Right cardiac atrium (tissue), 5 donors: ENCODE measurements at regions not wholly inside any gene's neighbourhood (a gene's known extent, or its start where the extent isn't known, plus 50 kb on each side); places are given as distances from the start of the nearest gene placed in this dataset.

Experiments used
- ATAC-seq, 2 donors: fragments of 200-7000 bp; cut with Tn5 transposase; one replicate each; pipeline versions ENCODE4 v1.8.0 to v1.9.1; 2020; ENCODE audit warnings: moderate library complexity in 2 of 2, mild to moderate bottlenecking in 1 of 2
- DNase-seq, 3 donors: peaks; one replicate each; pipeline ENCODE4 v3.0.0-alpha.2; 2020
- H3K27ac ChIP-seq: one replicate; pipeline ENCODE4 v1.5.1; 2013; ENCODE audit warnings: mild to moderate bottlenecking, low read length, control low read depth, moderate library complexity
- H3K27me3 ChIP-seq: one replicate; pipeline ENCODE4 v1.6.1; 2013; ENCODE audit not compliant: control insufficient read depth, insufficient read depth
- H3K4me1 ChIP-seq: one replicate; pipeline ENCODE4 v1.6.1; 2013; ENCODE audit warnings: low read length; ENCODE audit not compliant: control insufficient read depth, insufficient read depth
- H3K4me3 ChIP-seq: one replicate; pipeline ENCODE4 v1.5.1; 2013; ENCODE audit warnings: low read length, control low read depth
- H3K9me3 ChIP-seq: one replicate; pipeline ENCODE4 v1.6.1; 2013; ENCODE audit warnings: low read length; ENCODE audit not compliant: control insufficient read depth
- WGBS: extraction: QIAGEN DNeasy Blood & Tissue Kit; methylation state at CpG from one replicate; pipeline ENCODE4 v1.1.7; 2013; 5-methylcytosine and 5-hydroxymethylcytosine counted together
- intact Hi-C, 4 donors: fragments of 100-400 bp; cut with DNase I; formaldehyde crosslinking; loops; one replicate each; pipeline versions ENCODE4 v1.11.0 to v1.14.0; 2022 to 2023
- donor health status: healthy with polysubstance abuse.
- donor health status: DM: no; HTN: yes; CAD: no.
- donor health status: DM: no; HTN: no; CAD: no.
- donor health status: DM: no; HTN: yes; CAD: no; lungs with severe emphysema.
- donor health status: DM: yes; HTN: yes; CAD: no.

- DNase-seq: no peak
- Histone ChIP-seq H3K27ac (no peak overlapping the region), H3K4me3 (no peak overlapping the region), H3K4me1 (no peaks in the 10 kb centered on the region), H3K9me3 (no peaks in the 10 kb centered on the region), H3K27me3 (no peaks in the 10 kb centered on the region)
- ATAC-seq: no peak
- 49% methylated on average over 1 of the region's 1 CpG for WGBS
- intact Hi-C loops: no loop called here
These were observed 143.2 kb downstream of the P2RY1 start for GRCh38 chr3:152978152-152978551.

- no peaks in the 10 kb centered on the region for H3K9me3 ChIP-seq
- H3K27me3 ChIP-seq: no peaks in the 10 kb centered on the region
- intact Hi-C loops: no loop called here
- WGBS: 59% methylated on average over 2 of the region's 2 CpGs
- no peak for DNase-seq
- no peak for ATAC-seq
- no peak overlapping the region for H3K4me3 ChIP-seq
- H3K27ac ChIP-seq: no peak overlapping the region
- H3K4me1 ChIP-seq: no peaks in the 10 kb centered on the region
These were observed 162.6 kb downstream of the P2RY1 start for GRCh38 chr3:152997526-152997925.

- Histone ChIP-seq H3K4me1 (no peaks in the 10 kb centered on the region), H3K27me3 (no peaks in the 10 kb centered on the region), H3K4me3 (no peak overlapping the region), H3K27ac (no peak overlapping the region), H3K9me3 (no peaks in the 10 kb centered on the region)
- intact Hi-C loops: no loop called here
- 80% methylated on average over 4 of the region's 4 CpGs for WGBS
- ATAC-seq (no peak), DNase-seq (no peak)
These were observed 163.4 kb upstream of the RAP2B start for GRCh38 chr3:152998591-152998990.

- intact Hi-C loops: no loop called here
- Histone ChIP-seq H3K27me3 (no peaks in the 10 kb centered on the region), H3K9me3 (no peaks in the 10 kb centered on the region), H3K27ac (no peak overlapping the region), H3K4me1 (no peaks in the 10 kb centered on the region), H3K4me3 (no peak overlapping the region)
- WGBS: 73% methylated on average over 2 of the region's 2 CpGs
- DNase-seq: no peak
- ATAC-seq: no peak
These were observed 161.7 kb upstream of the RAP2B start for GRCh38 chr3:153000325-153000724.

GRCh38 chr3:153001210-153002078 lies 160.6 kb upstream of the RAP2B start:
- Histone ChIP-seq H3K4me3 (no peak overlapping the region), H3K27ac (no peak overlapping the region), H3K27me3 (no peaks in the 10 kb centered on the region), H3K4me1 (no peaks in the 10 kb centered on the region), H3K9me3 (no peaks in the 10 kb centered on the region)
- 76% methylated on average over 4 of the region's 4 CpGs for WGBS
- ATAC-seq: no peak
- DNase-seq: no peak
- intact Hi-C loops: no loop called here

GRCh38 chr3:153003441-153003840 lies 158.6 kb upstream of the RAP2B start:
- no peaks in the 10 kb centered on the region for H3K27me3 ChIP-seq
- H3K4me3 ChIP-seq: no peak overlapping the region
- ATAC-seq (no peak), DNase-seq (no peak)
- no peak overlapping the region for H3K27ac ChIP-seq
- H3K4me1 ChIP-seq: no peaks in the 10 kb centered on the region
- no peaks in the 10 kb centered on the region for H3K9me3 ChIP-seq
- WGBS: 80% methylated on average over 2 of the region's 2 CpGs
- intact Hi-C loops: no loop called here

GRCh38 chr3:153003862-153004261 lies 158.2 kb upstream of the RAP2B start:
- Histone ChIP-seq H3K27me3 (no peaks in the 10 kb centered on the region), H3K4me3 (no peak overlapping the region), H3K4me1 (no peaks in the 10 kb centered on the region), H3K9me3 (no peaks in the 10 kb centered on the region), H3K27ac (no peak overlapping the region)
- no peak for ATAC-seq
- DNase-seq: no peak
- intact Hi-C loops: no loop called here
- 78% methylated on average over 1 of the region's 1 CpG for WGBS

GRCh38 chr3:153008226-153008625 lies 153.8 kb upstream of the RAP2B start:
- 59% methylated on average over 3 of the region's 3 CpGs for WGBS

GRCh38 chr3:153023896-153024295 lies 138.1 kb upstream of the RAP2B start:
- intact Hi-C loops: loop anchor here in 1 of 4 donors (10.0 kb wide), 1 partner anchor 741 kb away; no protein-coding TSS in a partner anchor
- Histone ChIP-seq H3K27me3 (no peaks in the 10 kb centered on the region), H3K27ac (no peak overlapping the region), H3K4me1 (no peaks in the 10 kb centered on the region), H3K9me3 (no peaks in the 10 kb centered on the region), H3K4me3 (no peak overlapping the region)
- no peak for ATAC-seq
- DNase-seq: no peak
- 78% methylated on average over 5 of the region's 5 CpGs for WGBS

More at GRCh38 chr3:153008226-153008625, 153.8 kb upstream of the RAP2B start:
- no peak for DNase-seq
- no peaks in the 10 kb centered on the region for H3K4me1 ChIP-seq
- no peak overlapping the region for H3K4me3 ChIP-seq
- H3K27ac ChIP-seq: no peak overlapping the region
- intact Hi-C loops: no loop called here
- no peaks in the 10 kb centered on the region for H3K27me3 ChIP-seq
- no peak for ATAC-seq
- H3K9me3 ChIP-seq: no peaks in the 10 kb centered on the region

- WGBS: 47% methylated on average over 3 of the region's 3 CpGs
- Histone ChIP-seq H3K4me1 (no peaks in the 10 kb centered on the region), H3K9me3 (no peaks in the 10 kb centered on the region), H3K4me3 (no peak overlapping the region), H3K27ac (no peak overlapping the region), H3K27me3 (no peaks in the 10 kb centered on the region)
- intact Hi-C loops: loop anchor here in 2 of 4 donors (5.0 to 10.0 kb wide), 2 partner anchors 739 to 741 kb away; no protein-coding TSS in a partner anchor
- DNase-seq (no peak), ATAC-seq (no peak)
These were observed 136.0 kb upstream of the RAP2B start for GRCh38 chr3:153026026-153026425.

- intact Hi-C loops: loop anchor here in 2 of 4 donors (5.0 to 10.0 kb wide), 2 partner anchors 736 to 739 kb away; no protein-coding TSS in a partner anchor
- 24% methylated on average over 6 of the region's 6 CpGs for WGBS
- Histone ChIP-seq H3K4me3 (no peak overlapping the region), H3K4me1 (no peaks in the 10 kb centered on the region), H3K9me3 (no peaks in the 10 kb centered on the region), H3K27me3 (no peaks in the 10 kb centered on the region), H3K27ac (no peak overlapping the region)
- DNase-seq: no peak
- peak in 1 of 2 donors; percentile 40 for ATAC-seq
These were observed 133.6 kb upstream of the RAP2B start for GRCh38 chr3:153028381-153028780.
